H1 (cell line): ENCODE measurements at regions not wholly inside any gene's neighbourhood (a gene's known extent, or its start where the extent isn't known, plus 50 kb on each side); places are given as distances from the start of the nearest gene placed in this dataset.

Experiments
- CTCF ChIA-PET: fragments of 300-600 bp; sonication (Branson Sonifier 250); formaldehyde crosslinking; loops from one replicate; lab custom pipeline; 2021; ENCODE audit not compliant: partially characterized antibody; lab: Charles Lee
- POLR2A ChIA-PET: fragments of 300-600 bp; sonication (Branson Sonifier 250); formaldehyde crosslinking; loops from one replicate; lab custom pipeline; 2021; ENCODE audit warnings: inconsistent platforms; ENCODE audit not compliant: partially characterized antibody; lab: Charles Lee
- DNase-seq, 2 experiments: peaks; one replicate each; pipeline versions ENCODE4 v3.0.0 to v3.0.0-alpha.2; 2010 to 2022; ENCODE audit warnings: low spot score in 2 of 2, low read depth in 1 of 2, mixed read lengths in 1 of 2
- FAIRE-seq: peaks from 2 replicates; lab custom pipeline; 2011; peaks lifted over from hg19 to GRCh38; lab: Jason Lieb, UNC
- H2AFZ ChIP-seq: 2 replicates; pipeline ENCODE4 v1.8.1; 2012; ENCODE audit warnings: low read length, inconsistent platforms
- H2AK5ac ChIP-seq: 2 replicates; pipeline ENCODE4 v1.6.1; 2013; ENCODE audit warnings: low read depth, low read length
- H2BK120ac ChIP-seq: replicated peaks from 2 replicates; pipeline ENCODE3; 2013; ENCODE audit warnings: low read depth, low read length, inconsistent platforms
- H2BK12ac ChIP-seq: 2 replicates; pipeline ENCODE4 v1.6.1; 2013; ENCODE audit warnings: low read depth, low read length
- H2BK15ac ChIP-seq: 2 replicates; pipeline ENCODE4 v1.6.1; 2013; ENCODE audit warnings: low read length
- H2BK20ac ChIP-seq: 2 replicates; pipeline ENCODE4 v1.6.1; 2013; ENCODE audit warnings: low read length
- H2BK5ac ChIP-seq: 2 replicates; pipeline ENCODE4 v1.6.1; 2013; ENCODE audit warnings: low read depth, low read length
- H3K14ac ChIP-seq: 2 replicates; pipeline ENCODE4 v1.6.1; 2013; ENCODE audit warnings: inconsistent platforms; ENCODE audit not compliant: insufficient read length
- H3K18ac ChIP-seq: 2 replicates; pipeline ENCODE4 v1.6.1; 2013; ENCODE audit warnings: low read length; ENCODE audit errors: extremely low read depth
- H3K23ac ChIP-seq: 2 replicates; pipeline ENCODE4 v1.6.1; 2013; ENCODE audit warnings: inconsistent platforms; ENCODE audit not compliant: insufficient read length
- H3K23me2 ChIP-seq: 2 replicates; pipeline ENCODE4 v1.6.1; 2013; ENCODE audit warnings: low read depth, low read length
- H3K27ac ChIP-seq: 2 replicates; pipeline ENCODE4 v1.6.1; 2011; ENCODE audit warnings: low read depth, low read length, inconsistent platforms
- H3K27me3 ChIP-seq, 4 experiments: replicated peaks in 1 of 4; 1 replicate in 1 of 4; 2 replicates in 3 of 4; pipeline versions ENCODE4 v1.6.1 to v1.8.1; 2011 to 2013; ENCODE audit warnings: low read length in 3 of 4, mild to moderate bottlenecking in 3 of 4, inconsistent platforms in 2 of 4, mixed read lengths in 2 of 4, moderate library complexity in 1 of 4; ENCODE audit not compliant: control insufficient read depth in 3 of 4, insufficient read depth in 3 of 4; ENCODE audit errors: extremely low read depth in 1 of 4
- H3K36me3 ChIP-seq, 4 experiments: 2 replicates each; pipeline versions ENCODE4 v1.6.1 to v1.8.1; 2011 to 2013; ENCODE audit warnings: mild to moderate bottlenecking in 4 of 4, low read length in 3 of 4, moderate library complexity in 2 of 4, control low read depth in 1 of 4, inconsistent platforms in 1 of 4; ENCODE audit not compliant: insufficient read depth in 4 of 4, control insufficient read depth in 2 of 4
- H3K4ac ChIP-seq: replicated peaks from 2 replicates; pipeline ENCODE3; 2013; ENCODE audit warnings: low read length, low read depth, mixed read lengths, inconsistent platforms; ENCODE audit not compliant: insufficient read length
- H3K4me1 ChIP-seq, 4 experiments: replicated peaks in 1 of 4; 1 replicate in 1 of 4; 2 replicates in 3 of 4; pipeline versions ENCODE4 v1.6.1 to v1.8.1; 2011 to 2013; ENCODE audit warnings: low read length in 3 of 4, inconsistent platforms in 2 of 4, mixed read lengths in 1 of 4; ENCODE audit not compliant: insufficient read depth in 4 of 4, control insufficient read depth in 3 of 4
- H3K4me2 ChIP-seq, 2 experiments: 2 replicates each; pipeline versions ENCODE4 v1.6.1 to v1.8.1; 2011 to 2013; ENCODE audit warnings: low read depth in 2 of 2, low read length in 2 of 2, control low read depth in 1 of 2, inconsistent platforms in 1 of 2, mild to moderate bottlenecking in 1 of 2; ENCODE audit not compliant: insufficient read depth in 1 of 2
- H3K4me3 ChIP-seq, 4 experiments: fragments of 200-600, 300-600 bp in 1 of 4; sonication (generic), shearing (Covaris generic), sonication (Bioruptor Twin) in 1 of 4; 2 replicates each; pipeline versions ENCODE4 v1.5.1 to v1.8.1; 2011 to 2016; ENCODE audit warnings: low read length in 4 of 4, low read depth in 3 of 4, control low read depth in 2 of 4, inconsistent platforms in 2 of 4, mild to moderate bottlenecking in 2 of 4, mixed read lengths in 1 of 4, moderate library complexity in 1 of 4; ENCODE audit not compliant: insufficient read depth in 2 of 4; ENCODE audit errors: extremely low read depth in 1 of 4
- H3K56ac ChIP-seq: replicated peaks from 2 replicates; pipeline ENCODE3; 2013; ENCODE audit warnings: low read depth, mild to moderate bottlenecking, mixed read lengths, low read length, inconsistent platforms; ENCODE audit not compliant: insufficient read length
- H3K79me1 ChIP-seq: 2 replicates; pipeline ENCODE4 v1.6.1; 2013; ENCODE audit warnings: low read depth, low read length, control low read depth
- H3K79me2 ChIP-seq, 2 experiments: 2 replicates each; pipeline versions ENCODE4 v1.6.1 to v1.8.1; 2012 to 2013; ENCODE audit warnings: low read length in 2 of 2, mild to moderate bottlenecking in 2 of 2, inconsistent platforms in 1 of 2; ENCODE audit not compliant: insufficient read depth in 2 of 2, control insufficient read depth in 1 of 2
- H3K9ac ChIP-seq, 4 experiments: replicated peaks in 1 of 4; 1 replicate in 1 of 4; 2 replicates in 3 of 4; pipeline versions ENCODE4 v1.6.1 to v1.8.1; 2011 to 2013; ENCODE audit warnings: low read depth in 3 of 4, low read length in 3 of 4, control low read depth in 2 of 4, mild to moderate bottlenecking in 2 of 4, moderate library complexity in 2 of 4, inconsistent platforms in 1 of 4; ENCODE audit errors: extremely low read depth in 1 of 4
- H3K9me3 ChIP-seq, 2 experiments: 2 replicates each; pipeline versions ENCODE4 v1.6.1 to v1.8.1; 2012 to 2013; ENCODE audit warnings: mild to moderate bottlenecking in 2 of 2, moderate library complexity in 2 of 2, control low read depth in 1 of 2, inconsistent platforms in 1 of 2, low read depth in 1 of 2, low read length in 1 of 2, mixed read lengths in 1 of 2; ENCODE audit not compliant: insufficient read depth in 2 of 2
- H4K20me1 ChIP-seq, 2 experiments: replicated peaks in 1 of 2; 2 replicates each; pipeline versions ENCODE3 to v1.8.1; 2011 to 2013; ENCODE audit warnings: inconsistent platforms in 2 of 2, low read length in 2 of 2, mild to moderate bottlenecking in 1 of 2; ENCODE audit not compliant: insufficient read depth in 2 of 2, control insufficient read depth in 1 of 2
- H4K5ac ChIP-seq: 2 replicates; pipeline ENCODE4 v1.6.1; 2013; ENCODE audit warnings: low read length, low read depth, mixed read lengths, inconsistent platforms; ENCODE audit not compliant: insufficient read length
- H4K8ac ChIP-seq: 2 replicates; pipeline ENCODE4 v1.8.0; 2013; ENCODE audit warnings: mild to moderate bottlenecking, moderate library complexity, low read length, inconsistent platforms; ENCODE audit not compliant: insufficient read depth; ENCODE audit errors: extremely low read depth
- H4K91ac ChIP-seq: replicated peaks from 2 replicates; pipeline ENCODE3; 2013; ENCODE audit warnings: low read length, mixed read lengths, inconsistent platforms; ENCODE audit not compliant: insufficient read length
- KDM5A ChIP-seq: fragments of 200-600 bp; IDR thresholded peaks from 2 replicates; pipeline ENCODE4 v1.7.1; 2012; ENCODE audit warnings: mild to moderate bottlenecking, low read length, inconsistent platforms, mixed read lengths
- WGBS, 2 experiments: shearing (Covaris generic) in 1 of 2; methylation state at CpG; one replicate each; pipeline versions ENCODE4 v1.1.6 to v1.1.7; 2013 to 2015; ENCODE audit warnings: low lambda C conversion rate in 2 of 2, mixed read lengths in 2 of 2, inconsistent platforms in 1 of 2, low coverage in 1 of 2, missing lambda C conversion rate in 1 of 2; ENCODE audit not compliant: insufficient replicate concordance in 2 of 2, insufficient coverage in 1 of 2, insufficient read length in 1 of 2; ENCODE audit errors: extremely low coverage in 1 of 2, missing lambda C conversion rate in 1 of 2; 5-methylcytosine and 5-hydroxymethylcytosine counted together
- TF ChIP-seq, protein P1 (sequence below), 3 experiments: IDR thresholded peaks; 1 replicate in 2 of 3; 2 replicates in 1 of 3; pipeline versions ENCODE4 v1.5.1 to v1.6.1; 2011; ENCODE audit warnings: low read length in 3 of 3, mild to moderate bottlenecking in 3 of 3, inconsistent platforms in 2 of 3, low read depth in 1 of 3, moderate library complexity in 1 of 3; ENCODE audit not compliant: insufficient read depth in 1 of 3; ENCODE audit errors: control extremely low read depth in 1 of 3
- TF ChIP-seq, protein P2 (sequence below): IDR thresholded peaks from 2 replicates; pipeline ENCODE4 v1.6.1; 2012; ENCODE audit warnings: inconsistent platforms

DNA sequence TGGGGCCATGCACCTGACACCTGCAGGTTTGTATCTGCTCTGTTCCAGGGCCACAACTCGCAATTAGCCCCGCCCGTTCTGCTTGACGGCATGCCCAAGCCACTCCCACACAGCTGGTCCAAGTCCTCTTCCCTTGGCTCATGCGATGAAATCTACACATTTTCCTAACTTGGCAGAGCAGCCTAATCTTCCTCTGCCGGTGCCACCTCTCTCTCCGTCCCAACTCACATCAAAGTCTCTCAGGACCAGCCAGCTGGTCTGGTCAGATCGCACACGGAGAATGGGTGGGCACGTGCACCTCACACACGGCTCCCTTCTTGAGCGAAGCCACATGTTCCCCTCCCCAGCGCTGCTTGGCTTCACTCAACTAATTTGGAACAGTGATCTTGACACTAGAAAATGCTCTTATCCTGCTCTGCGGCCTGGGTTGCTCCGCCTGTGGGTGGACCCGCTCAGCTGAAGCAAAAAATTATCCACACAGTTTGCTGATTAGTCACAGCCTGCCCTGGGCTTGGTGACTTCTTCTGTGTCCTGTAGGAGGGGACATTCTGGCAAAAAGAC, 176.7 kb downstream of the NRP2 start:
- Histone ChIP-seq H2AFZ (no peak overlapping the region), H3K27ac (no peak overlapping the region), H4K20me1 (no peaks in the 10 kb centered on the region), H3K23ac (no peak overlapping the region), H2BK5ac (no peak overlapping the region), H2AK5ac (no peak overlapping the region), H2BK120ac (no peak overlapping the region), H2BK12ac (no peak overlapping the region), H4K8ac (no peak overlapping the region), H3K4me1 (no peaks in the 10 kb centered on the region), H3K36me3 (no peaks in the 10 kb centered on the region)
- WGBS, 2 experiments, result 85% methylated on average over 16 of the region's 16 CpGs; no CpG with 5 or more reads in 1 of the 2 experiments
- FAIRE-seq (no peak), DNase-seq (no peak)
- TF ChIP-seq KDM5A, result no peak
- TF ChIP-seq, protein P1, sequence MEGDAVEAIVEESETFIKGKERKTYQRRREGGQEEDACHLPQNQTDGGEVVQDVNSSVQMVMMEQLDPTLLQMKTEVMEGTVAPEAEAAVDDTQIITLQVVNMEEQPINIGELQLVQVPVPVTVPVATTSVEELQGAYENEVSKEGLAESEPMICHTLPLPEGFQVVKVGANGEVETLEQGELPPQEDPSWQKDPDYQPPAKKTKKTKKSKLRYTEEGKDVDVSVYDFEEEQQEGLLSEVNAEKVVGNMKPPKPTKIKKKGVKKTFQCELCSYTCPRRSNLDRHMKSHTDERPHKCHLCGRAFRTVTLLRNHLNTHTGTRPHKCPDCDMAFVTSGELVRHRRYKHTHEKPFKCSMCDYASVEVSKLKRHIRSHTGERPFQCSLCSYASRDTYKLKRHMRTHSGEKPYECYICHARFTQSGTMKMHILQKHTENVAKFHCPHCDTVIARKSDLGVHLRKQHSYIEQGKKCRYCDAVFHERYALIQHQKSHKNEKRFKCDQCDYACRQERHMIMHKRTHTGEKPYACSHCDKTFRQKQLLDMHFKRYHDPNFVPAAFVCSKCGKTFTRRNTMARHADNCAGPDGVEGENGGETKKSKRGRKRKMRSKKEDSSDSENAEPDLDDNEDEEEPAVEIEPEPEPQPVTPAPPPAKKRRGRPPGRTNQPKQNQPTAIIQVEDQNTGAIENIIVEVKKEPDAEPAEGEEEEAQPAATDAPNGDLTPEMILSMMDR (IDR thresholded peaks at IDR 0.05; ENCODE audit: control extremely low read depth in 1 of 3, insufficient read depth in 1 of 3, low read depth in 1 of 3, low read length in 3 of 3), result no peak
- TF ChIP-seq, protein P2, sequence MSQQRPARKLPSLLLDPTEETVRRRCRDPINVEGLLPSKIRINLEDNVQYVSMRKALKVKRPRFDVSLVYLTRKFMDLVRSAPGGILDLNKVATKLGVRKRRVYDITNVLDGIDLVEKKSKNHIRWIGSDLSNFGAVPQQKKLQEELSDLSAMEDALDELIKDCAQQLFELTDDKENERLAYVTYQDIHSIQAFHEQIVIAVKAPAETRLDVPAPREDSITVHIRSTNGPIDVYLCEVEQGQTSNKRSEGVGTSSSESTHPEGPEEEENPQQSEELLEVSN, result no peak
- TF ChIP-seq, all 59 proteins: peak for 0
- Histone ChIP-seq H3K79me2 (no peaks in the 10 kb centered on the region), H3K18ac (no peak overlapping the region), H3K56ac (no peak overlapping the region), H3K79me1 (no peaks in the 10 kb centered on the region), H3K27me3 (no peaks in the 10 kb centered on the region; a peak in 1 of 7 replicates), H3K9ac (no peak overlapping the region), H3K4ac (no peak overlapping the region), H3K4me3 (no peak overlapping the region), H2BK15ac (no peak overlapping the region), H3K9me3 (no peaks in the 10 kb centered on the region), H4K91ac (no peak overlapping the region), H4K5ac (no peak overlapping the region), H2BK20ac (no peak overlapping the region), H3K4me2 (no peak overlapping the region), H3K23me2 (no peaks in the 10 kb centered on the region), H3K14ac (no peak overlapping the region)
- CTCF ChIA-PET, result interaction anchor here (1.1 to 2.6 kb wide), 7 partner anchors 10 to 83 kb away, joined by 3 to 8 read pairs (median 4); no protein-coding TSS in a partner anchor
- POLR2A ChIA-PET, result no interaction called here
